ENCODE measurements at regions not wholly inside any gene's neighbourhood (a gene's known extent, or its start where the extent isn't known, plus 50 kb on each side); places are given as distances from the start of the nearest gene placed in this dataset.
"Not testable (repeated sequence)": the region's sequence is repeated elsewhere in the genome, so short reads cannot be mapped to it uniquely, and the experiment has no call there.

DNA sequence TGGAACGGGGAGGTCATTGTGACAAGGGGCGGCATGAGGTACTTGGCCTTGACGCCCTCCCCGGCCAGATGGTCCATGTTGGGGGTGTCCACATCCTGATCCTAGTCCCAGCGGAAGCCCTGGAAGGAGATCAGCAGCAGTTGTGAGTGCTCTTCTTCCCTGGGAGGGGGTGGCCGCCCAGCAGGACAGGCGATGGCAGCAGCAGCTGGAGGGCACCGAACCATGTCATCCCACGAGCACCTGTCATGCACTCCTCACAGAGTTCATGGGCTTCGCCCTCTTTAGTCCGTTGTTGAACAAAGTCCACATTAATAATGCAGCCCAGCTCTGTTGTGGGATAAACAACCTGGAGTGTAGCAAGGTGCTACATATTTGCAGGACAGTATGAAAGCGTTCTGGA lies 130.7 kb downstream of the UNC93B1 start:
- not testable (repeated sequence) for DNase-seq (ENCODE audit: low read depth)

DNA sequence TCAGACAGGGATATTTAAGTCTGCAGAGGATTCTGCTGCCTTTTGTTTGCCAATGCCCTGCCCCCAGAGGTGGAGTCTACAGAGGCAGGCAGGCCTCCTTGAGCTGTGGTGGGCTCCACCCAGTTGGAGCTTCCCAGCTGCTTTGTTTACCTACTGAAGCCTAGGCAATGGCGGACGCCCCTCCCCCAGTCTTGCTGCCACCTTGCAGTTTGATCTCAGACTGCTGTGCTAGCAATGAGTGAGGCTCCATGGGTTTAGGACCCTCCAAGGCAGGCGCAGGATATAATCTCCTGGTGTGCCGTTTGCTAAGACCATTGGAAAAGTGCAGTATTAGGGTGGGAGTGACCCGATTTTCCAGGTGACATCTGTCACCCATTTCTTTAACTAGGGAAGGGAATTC lies 132.7 kb downstream of the UNC93B1 start:
- DNase-seq (ENCODE audit: low read depth): not testable (repeated sequence)

GRCh38 chr11:67862896-67863295 lies 141.0 kb downstream of the UNC93B1 start:
- not testable (repeated sequence) for DNase-seq (ENCODE audit: low read depth)

DNA sequence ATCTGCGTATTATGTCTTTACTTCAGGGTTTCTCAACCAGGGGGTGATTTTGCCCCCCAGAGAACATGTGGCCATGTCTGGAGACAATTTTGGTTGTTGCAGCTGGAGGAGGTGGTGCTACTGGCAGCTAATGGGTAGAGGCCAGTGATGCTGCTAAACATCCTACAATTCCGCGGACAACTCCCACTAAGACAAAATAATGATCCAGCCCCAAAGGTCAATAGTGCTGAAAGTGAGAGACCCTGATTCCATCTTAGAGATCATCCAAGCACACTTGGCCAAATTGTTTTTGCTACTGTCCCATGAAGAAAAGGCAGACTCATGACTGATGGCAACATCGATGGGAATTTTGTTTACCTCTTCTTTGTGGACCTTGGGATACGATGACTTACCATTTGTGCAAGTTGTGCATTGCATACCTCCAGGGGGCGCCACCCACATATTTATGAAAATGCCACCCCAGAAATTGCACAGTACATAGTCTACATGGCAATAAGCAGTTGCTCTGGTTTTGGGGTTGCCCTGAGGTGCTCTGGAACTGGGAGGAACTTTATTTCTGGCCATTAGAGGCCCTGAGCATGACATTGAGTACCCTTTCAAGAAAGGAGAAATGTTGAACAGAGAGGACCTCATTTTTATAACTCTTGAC lies 144.3 kb downstream of the UNC93B1 start:
- not testable (repeated sequence) for DNase-seq (ENCODE audit: low read depth)

GRCh38 chr11:67850747-67851146 lies 153.2 kb downstream of the UNC93B1 start:
- not testable (repeated sequence) for DNase-seq (ENCODE audit: low read depth)

DNA sequence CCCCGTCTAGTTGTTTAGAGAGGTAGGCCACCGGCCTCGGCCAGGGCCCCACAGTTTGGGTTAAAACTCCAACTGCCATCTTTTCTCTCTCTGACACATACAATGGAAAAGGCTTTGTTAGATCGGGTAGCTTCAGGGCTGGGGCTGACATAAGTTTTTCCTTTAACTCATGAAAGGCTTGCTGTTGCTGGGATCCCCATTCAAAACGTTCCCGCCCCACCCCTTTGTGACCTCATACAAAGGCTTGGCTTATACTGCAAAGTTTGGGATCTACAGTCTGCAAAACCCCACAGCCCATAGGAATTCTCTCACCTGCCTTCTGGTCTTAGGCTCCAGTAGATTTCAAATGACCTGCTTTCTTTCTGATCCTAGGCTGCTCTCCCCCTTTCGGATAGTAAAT lies 154.1 kb downstream of the UNC93B1 start:
- not testable (repeated sequence) for DNase-seq (ENCODE audit: low read depth)

DNA sequence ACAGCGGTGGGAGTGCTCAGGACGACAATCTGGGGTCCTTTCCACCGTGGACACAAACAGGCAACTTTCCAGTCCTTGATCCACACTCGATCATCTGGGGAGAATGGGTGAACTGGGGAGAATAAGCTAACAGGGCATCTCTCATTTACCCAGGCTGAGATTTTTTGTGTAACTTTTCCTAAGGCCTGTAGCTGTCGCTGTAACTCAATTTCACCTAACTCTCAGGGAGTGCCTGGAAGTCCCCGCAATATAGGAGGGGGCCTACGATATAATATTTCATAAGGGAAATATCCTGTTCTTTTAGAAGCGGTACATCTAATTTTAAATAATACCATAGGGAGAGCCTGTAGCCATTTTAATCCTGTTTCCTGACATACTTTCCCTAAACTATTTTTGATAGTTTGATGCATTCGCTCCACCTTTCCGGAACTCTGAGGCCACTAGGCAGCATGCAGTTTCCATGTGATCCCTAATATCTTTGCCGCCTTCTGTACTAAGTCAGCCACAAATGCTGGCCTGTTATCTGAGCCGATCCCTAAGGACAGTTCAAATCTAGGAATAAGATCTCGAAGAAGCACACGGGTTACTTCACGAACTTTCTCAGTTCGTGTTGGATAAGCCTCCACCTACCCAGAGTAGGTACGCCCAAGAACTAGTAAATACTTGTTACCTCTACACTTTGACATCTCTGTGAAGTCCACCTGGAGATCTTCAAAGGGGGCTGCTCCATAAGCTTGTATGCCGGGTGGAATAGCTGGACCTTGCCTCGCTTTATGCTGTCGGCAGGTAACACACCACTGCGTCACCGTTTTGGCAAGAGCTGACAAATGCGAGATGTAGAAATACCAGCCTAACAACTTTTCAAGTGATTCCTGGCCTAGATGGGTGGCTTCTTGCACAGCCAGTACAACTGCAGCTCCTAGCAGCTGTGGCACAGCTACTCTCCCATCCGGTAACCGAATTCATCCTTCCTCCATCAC lies 155.7 kb downstream of the UNC93B1 start:
- not testable (repeated sequence) for DNase-seq (ENCODE audit: low read depth)

DNA sequence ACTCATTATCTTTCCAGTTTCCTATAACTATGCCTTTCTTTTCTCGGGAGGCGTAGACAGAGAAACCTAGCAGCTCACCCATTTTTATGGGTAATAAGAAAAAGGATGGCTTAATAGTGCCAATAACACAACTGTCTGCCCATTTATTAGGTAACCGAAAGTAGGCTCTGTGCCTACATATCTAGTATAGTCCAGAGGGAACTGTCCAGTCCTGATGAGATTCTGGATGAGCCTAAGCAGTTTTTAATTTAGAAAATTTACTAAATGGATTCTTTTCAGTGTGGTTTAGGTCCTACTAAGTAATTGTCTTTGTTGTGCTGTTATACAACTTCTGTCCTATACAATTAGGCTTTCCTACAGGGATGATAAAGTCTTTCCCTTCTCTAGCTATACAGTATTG lies 157.6 kb downstream of the UNC93B1 start:
- DNase-seq (ENCODE audit: low read depth): not testable (repeated sequence)

- DNase-seq (ENCODE audit: low read depth): not testable (repeated sequence)
Observed at GRCh38 chr11:67845296-67845695, 158.6 kb downstream of the UNC93B1 start.

DNA sequence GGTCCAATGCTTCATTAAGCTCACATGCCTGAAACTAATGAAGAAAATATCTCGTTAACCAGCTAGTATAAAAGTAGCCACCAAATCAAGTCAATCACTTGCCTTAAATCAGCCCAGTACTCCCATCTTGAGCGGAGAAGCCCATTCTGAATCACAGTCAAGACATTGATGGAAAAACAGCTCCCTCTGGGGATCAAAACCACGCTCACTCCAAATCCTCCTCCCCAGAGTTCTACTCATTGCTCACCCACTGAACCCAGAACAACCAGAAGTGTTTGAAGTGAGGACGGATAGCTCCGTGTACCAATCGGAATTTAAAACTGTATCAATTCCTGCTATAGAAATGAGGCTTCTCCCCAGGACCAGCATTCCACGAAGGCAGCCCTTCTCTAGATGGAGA lies 163.3 kb downstream of the UNC93B1 start:
- DNase-seq (ENCODE audit: low read depth): not testable (repeated sequence)

GRCh38 chr11:67830152-67830551 lies 155.7 kb upstream of the ALDH3B2 start:
- not testable (repeated sequence) for DNase-seq (ENCODE audit: low read depth)

DNA sequence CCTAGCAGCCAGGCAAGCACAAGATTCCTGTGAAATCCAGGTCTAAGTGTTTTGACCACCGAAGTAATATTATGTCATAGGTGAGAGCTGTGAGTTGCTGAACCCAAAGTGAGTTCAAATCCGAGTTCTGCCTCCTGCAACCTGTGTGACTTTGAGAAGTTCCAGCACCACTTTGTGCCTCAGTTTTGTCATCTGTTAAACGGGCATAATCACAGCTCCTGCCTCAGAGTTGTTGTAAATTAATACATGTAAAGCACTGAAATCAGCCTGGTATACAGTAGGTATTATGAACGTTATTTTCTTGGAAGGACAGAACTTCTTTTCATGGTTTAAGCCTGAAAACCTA lies 152.5 kb upstream of the ALDH3B2 start:
- not testable (repeated sequence) for DNase-seq (ENCODE audit: low read depth)

DNA sequence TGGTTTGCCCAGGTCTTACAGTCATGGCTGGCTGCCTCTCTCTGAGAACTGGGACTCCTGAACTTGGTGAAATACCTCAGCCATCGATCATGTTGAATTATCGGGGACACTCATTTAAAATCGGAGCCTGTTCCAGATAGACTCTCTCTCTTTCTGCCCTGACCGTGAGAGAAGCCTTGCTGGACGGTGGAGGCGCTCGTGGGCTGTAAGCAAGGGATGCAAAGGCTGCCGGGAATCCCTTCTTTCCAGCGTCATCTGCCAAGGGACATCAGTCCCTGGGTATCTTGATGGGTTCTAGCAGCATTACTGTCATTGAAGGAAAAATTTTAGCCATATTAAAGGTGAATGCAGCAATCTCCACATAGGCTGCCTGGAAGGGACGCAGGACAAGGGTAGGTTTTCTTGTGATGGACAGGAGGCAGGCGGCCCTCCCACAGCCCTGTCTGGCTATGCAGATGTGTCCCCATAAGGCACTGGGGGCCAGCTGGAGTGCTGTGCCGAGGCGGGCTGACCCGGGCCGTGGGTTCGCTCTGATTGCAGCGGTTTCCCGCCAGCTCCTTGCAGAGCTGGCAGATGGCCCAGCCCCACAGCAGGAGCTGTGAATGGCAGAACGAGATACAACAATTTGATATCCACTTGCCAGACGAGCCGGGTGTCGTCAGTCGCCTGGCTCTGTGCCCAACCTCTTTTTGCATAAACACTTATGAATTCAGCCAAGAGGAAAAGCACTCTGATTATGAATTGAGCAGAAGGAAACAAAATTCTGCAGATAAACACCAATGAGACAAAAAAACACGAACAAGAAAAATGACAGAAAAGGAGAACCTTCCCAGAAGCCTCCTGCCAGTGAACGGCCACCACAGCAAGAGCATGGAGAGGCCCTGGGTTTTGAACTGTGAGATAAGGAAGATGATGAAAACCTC lies 151.9 kb upstream of the ALDH3B2 start:
- DNase-seq (ENCODE audit: low read depth): not testable (repeated sequence)

- not testable (repeated sequence) for DNase-seq (ENCODE audit: low read depth)
Observed at GRCh38 chr11:67824861-67825260, 150.4 kb upstream of the ALDH3B2 start.

GRCh38 chr11:67820081-67820480 lies 145.7 kb upstream of the ALDH3B2 start:
- DNase-seq (ENCODE audit: low read depth): no peak

DNA sequence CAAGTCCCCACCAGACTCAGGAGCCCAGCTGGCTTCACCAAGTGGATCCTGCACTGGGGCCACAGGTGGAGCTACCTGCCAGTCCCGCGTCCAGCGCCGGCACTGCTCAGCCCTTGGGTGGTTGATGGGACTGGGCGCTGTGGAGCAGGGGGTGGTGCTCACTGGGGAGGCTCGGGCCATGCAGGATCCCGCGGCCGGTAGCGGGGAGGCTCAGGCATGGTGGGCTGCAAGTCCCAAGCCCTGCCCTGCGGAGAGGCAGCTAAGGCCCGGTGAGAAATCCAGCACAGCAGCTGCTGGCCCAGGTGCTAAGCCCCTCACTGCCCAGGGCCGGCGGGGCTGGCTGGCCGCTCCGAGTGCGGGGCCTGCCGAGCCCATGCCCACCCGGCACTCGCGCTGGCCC lies 143.1 kb upstream of the ALDH3B2 start:
- DNase-seq (ENCODE audit: low read depth): not testable (repeated sequence)

DNA sequence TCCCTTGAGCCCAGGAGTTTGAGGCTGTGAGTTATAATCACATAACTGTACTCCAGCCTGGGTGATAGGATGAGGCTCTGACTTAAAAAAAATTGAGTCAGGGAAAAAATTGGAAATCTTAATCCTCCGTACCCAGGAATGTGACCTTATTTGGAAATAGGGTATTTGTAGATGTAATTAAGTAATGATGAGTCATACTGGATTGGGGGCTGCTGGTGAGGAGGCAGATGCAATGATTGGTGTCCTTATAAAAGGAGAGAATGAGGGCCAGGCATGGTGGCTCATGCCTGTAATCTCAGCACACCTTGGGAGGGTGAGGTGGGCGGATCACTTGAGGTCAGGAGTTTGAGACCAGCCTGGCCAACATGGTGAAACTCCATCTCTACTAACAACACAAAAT lies 134.9 kb upstream of the ALDH3B2 start:
- not testable (repeated sequence) for DNase-seq (ENCODE audit: low read depth)

- DNase-seq (ENCODE audit: low read depth): not testable (repeated sequence)
Observed at GRCh38 chr11:67807896-67808295, 133.5 kb upstream of the ALDH3B2 start.

DNA sequence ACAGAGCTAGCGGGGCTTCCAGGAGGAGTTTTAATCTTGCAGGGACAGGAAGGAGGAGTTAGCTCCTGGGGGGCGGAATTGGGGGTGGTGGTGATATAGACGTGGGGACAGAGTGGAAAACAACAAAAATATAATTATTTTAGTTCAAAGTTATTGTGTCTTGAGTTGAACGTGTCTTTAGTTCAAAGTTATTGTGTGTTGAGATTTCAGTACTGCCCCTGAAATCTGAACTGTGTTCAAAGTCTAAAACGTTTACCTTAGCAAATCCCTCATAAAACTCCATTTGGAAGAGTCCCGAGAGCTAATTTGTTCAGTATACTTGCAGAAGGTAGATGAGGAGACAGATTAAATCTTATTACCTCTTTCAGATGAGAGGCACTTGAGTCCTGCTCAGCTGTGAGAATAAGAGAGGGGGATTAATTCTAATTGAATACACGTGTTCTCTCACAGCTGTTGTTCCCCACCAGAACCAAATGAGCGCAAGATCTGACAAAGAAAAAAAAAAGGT lies 132.4 kb upstream of the ALDH3B2 start:
- DNase-seq (ENCODE audit: low read depth): not testable (repeated sequence)

DNA sequence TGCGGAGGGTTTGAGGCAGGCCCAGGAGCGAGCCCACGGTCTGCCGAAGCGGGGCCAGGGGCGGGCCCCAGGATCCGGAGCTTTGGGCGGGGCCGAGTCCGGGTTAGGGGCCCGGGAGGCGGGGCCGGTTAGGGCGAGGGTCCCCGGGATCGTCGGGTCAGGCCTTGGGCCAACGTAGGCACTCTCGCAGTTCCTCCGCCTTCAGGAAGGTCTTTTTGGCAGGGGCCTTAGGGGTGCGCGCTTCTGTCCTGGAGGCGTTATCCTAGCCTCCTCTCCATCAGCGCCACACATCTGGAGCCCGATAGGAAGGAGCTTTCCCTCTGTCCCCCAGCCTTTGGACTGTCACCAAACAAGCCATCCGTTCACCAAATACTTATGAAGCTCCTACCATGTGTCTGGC lies 131.8 kb upstream of the ALDH3B2 start:
- not testable (repeated sequence) for DNase-seq (ENCODE audit: low read depth)

DNA sequence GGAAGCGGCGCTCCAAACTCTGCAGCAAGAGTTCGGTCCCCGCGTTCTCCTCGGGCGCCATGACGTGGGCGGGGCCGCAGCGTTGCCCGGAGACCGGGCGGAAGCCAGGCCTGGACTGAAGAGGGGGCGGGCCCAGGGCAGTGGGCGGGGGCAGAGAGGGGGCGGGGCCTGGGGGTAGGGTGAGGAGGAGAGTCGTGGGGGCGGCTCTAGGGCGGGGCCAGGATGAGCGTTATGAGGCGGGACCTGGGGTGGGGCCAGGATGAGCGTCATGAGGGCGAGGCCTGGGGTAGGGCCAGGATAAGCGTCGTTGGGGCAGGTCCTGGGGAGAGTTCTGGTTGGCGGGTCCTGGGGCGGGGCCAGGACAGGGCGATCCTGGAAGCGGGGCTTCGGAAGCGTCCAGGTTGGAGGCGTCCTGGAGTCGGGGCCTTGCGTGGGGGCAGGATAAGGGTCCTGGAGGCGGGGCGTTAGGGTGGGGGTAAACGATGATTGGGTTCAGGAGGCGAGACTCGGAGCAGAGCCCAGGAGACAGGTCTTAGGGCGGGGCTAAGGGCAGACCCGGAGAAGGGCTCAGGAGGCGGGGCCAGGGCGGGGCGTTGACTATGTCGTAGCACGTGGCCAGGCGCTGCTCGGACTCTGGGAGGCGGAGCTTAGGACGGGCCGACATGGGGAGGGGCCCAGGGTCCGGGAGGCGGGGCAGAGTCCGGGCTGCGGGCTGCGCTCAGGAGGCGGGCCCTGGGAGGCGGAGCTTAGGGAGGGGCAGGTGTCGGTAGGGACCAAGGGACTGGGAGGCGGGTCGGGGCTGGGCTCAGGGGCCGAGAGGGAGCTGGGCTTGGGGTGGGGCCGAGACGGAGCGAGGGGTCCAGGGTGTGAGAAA lies 131.1 kb upstream of the ALDH3B2 start:
- DNase-seq (ENCODE audit: low read depth): peak; percentile 73
